Breast epithelium (tissue), 3 donors: ENCODE measurements at regions not wholly inside any gene's neighbourhood (a gene's known extent, or its start where the extent isn't known, plus 50 kb on each side); places are given as distances from the start of the nearest gene placed in this dataset.

ENCODE experiments used
- POLR2A ChIP-seq: fragments of 450-650 bp; IDR thresholded peaks from one replicate; pipeline ENCODE4 v1.6.1; 2016; ENCODE audit warnings: antibody characterized with exemption, mild to moderate bottlenecking, moderate library complexity
- TF ChIP-seq, protein P1 (sequence below), 3 donors: fragments of 450-650 bp; IDR thresholded peaks; one replicate each; pipeline ENCODE4 v1.5.1; 2016 to 2017; ENCODE audit warnings: antibody characterized with exemption in 3 of 3, mild to moderate bottlenecking in 3 of 3, moderate library complexity in 3 of 3

DNA sequence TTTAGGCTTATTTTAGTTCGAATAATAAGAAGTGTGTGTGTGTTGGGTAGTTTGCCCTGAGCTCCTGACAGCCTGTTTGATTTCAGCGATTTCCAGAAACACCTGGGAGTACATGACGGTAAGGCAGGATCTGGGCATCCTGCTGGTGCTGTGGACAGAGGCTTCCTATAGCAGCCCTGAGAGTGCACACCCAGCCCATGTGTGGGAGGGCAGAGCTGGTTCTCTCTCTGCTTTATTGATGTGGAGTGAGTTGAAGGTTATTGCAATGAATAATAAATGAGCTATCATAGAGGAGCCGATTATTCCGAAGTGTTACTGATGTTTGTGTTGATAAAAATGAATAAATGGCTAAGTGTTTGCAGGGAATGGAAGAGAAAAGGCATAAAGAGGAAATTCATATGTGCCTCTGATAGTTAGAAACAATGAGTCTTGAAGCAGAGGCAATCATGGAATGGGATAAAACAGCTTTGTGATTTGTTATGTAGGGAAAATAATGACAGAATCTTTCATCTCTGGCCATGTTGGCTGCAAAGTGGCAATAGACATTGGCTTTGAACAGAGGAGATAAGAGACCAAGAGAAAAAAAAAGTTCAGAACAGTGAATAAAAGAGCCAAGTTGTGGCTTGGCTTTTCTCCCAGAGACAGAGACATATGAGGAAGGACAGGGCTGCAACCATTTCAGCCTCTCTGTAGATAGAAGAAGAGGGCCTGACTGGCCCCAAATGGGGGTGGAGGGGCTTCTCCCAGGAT lies 166.2 kb upstream of the CHD6 start:
- TF ChIP-seq, protein P1, sequence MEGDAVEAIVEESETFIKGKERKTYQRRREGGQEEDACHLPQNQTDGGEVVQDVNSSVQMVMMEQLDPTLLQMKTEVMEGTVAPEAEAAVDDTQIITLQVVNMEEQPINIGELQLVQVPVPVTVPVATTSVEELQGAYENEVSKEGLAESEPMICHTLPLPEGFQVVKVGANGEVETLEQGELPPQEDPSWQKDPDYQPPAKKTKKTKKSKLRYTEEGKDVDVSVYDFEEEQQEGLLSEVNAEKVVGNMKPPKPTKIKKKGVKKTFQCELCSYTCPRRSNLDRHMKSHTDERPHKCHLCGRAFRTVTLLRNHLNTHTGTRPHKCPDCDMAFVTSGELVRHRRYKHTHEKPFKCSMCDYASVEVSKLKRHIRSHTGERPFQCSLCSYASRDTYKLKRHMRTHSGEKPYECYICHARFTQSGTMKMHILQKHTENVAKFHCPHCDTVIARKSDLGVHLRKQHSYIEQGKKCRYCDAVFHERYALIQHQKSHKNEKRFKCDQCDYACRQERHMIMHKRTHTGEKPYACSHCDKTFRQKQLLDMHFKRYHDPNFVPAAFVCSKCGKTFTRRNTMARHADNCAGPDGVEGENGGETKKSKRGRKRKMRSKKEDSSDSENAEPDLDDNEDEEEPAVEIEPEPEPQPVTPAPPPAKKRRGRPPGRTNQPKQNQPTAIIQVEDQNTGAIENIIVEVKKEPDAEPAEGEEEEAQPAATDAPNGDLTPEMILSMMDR (IDR thresholded peaks at IDR 0.05) = no peak
- TF ChIP-seq POLR2A = no peak
